Natural killer cell (primary cell): ENCODE measurements at regions not wholly inside any gene's neighbourhood (a gene's known extent, or its start where the extent isn't known, plus 50 kb on each side); places are given as distances from the start of the nearest gene placed in this dataset.

ENCODE experiments used
- ATAC-seq, 3 donors: fragments of 150-1000 bp in 2 of 3; fragments of 200-7000 bp in 1 of 3; cut with Tn5 transposase; 1 replicate in 1 of 3; 2 replicates in 2 of 3; pipeline ENCODE4 v1.10.0; 2021; ENCODE audit warnings: mild to moderate bottlenecking in 2 of 3, moderate library complexity in 2 of 3
- DNase-seq, 2 donors: peaks; one replicate each; pipeline versions ENCODE4 v3.0.0 to v3.0.0-alpha.2; 2013 to 2021; ENCODE audit warnings: mixed read lengths in 1 of 2
- H3K27ac ChIP-seq: one replicate; pipeline ENCODE4 v1.5.1; 2013; ENCODE audit warnings: mild to moderate bottlenecking, low read length
- H3K27me3 ChIP-seq: one replicate; pipeline ENCODE4 v1.6.1; 2013; ENCODE audit warnings: low read length; ENCODE audit not compliant: control insufficient read depth, insufficient read depth
- H3K36me3 ChIP-seq: one replicate; pipeline ENCODE4 v1.6.1; 2013; ENCODE audit warnings: low read length; ENCODE audit not compliant: control insufficient read depth, insufficient read depth
- H3K4me1 ChIP-seq: one replicate; pipeline ENCODE4 v1.6.1; 2013; ENCODE audit warnings: low read length; ENCODE audit not compliant: control insufficient read depth, insufficient read depth
- H3K4me3 ChIP-seq: one replicate; pipeline ENCODE4 v1.5.1; 2013; ENCODE audit warnings: low read length
- H3K9me3 ChIP-seq: one replicate; pipeline ENCODE4 v1.6.1; 2013; ENCODE audit warnings: low read length; ENCODE audit not compliant: control insufficient read depth, insufficient read depth
- H3K27ac Mint-ChIP-seq, 2 donors: one replicate each; pipeline ENCODE4 v1.8.0; 2022; ENCODE audit warnings: mild to moderate bottlenecking in 2 of 2, mixed read lengths in 2 of 2, moderate library complexity in 1 of 2
- H3K27me3 Mint-ChIP-seq, 2 donors: one replicate each; pipeline ENCODE4 v1.8.0; 2022; ENCODE audit warnings: low read depth in 2 of 2, mixed read lengths in 2 of 2
- H3K36me3 Mint-ChIP-seq: one replicate; pipeline ENCODE4 v1.8.0; 2022; ENCODE audit warnings: mixed read lengths
- H3K4me1 Mint-ChIP-seq, 2 donors: one replicate each; pipeline ENCODE4 v1.8.0; 2022; ENCODE audit warnings: mixed read lengths in 2 of 2
- H3K4me3 Mint-ChIP-seq: one replicate; pipeline ENCODE4 v1.8.0; 2022; ENCODE audit warnings: mild to moderate bottlenecking, moderate library complexity, mixed read lengths
- H3K9me3 Mint-ChIP-seq, 2 donors: one replicate each; pipeline ENCODE4 v1.8.0; 2022; ENCODE audit warnings: mixed read lengths in 2 of 2
- CTCF ChIP-seq: fragments of 200-600 bp; IDR thresholded peaks from one replicate; pipeline ENCODE4 v1.8.0; 2022; ENCODE audit warnings: antibody characterized with exemption
- WGBS: methylation state at CpG from one replicate; pipeline ENCODE4 v1.1.7; 2013; ENCODE audit warnings: missing lambda C conversion rate; ENCODE audit not compliant: insufficient coverage; 5-methylcytosine and 5-hydroxymethylcytosine counted together
- intact Hi-C: fragments of 100-400 bp; cut with micrococcal nuclease; formaldehyde crosslinking; loops from one replicate; pipeline ENCODE4 v1.14.2; 2022

- Histone ChIP-seq H3K36me3 (no peaks in the 10 kb centered on the region), H3K4me1 (no peaks in the 10 kb centered on the region), H3K27me3 (no peaks in the 10 kb centered on the region), H3K9me3 (peaks cover 5% of the 10 kb centered on the region), H3K4me3 (no peak overlapping the region), H3K27ac (no peak overlapping the region)
- Mint-ChIP-seq H3K27ac (no peak overlapping the region), H3K9me3 (peaks cover 5 to 13% of the 10 kb centered on the region in 2 donors), H3K27me3 (no peaks in the 10 kb centered on the region), H3K4me3 (no peak overlapping the region), H3K36me3 (no peaks in the 10 kb centered on the region), H3K4me1 (no peaks in the 10 kb centered on the region)
- intact Hi-C loops: no loop called here
- TF ChIP-seq CTCF: no peak
- 85% methylated on average over 1 of the region's 1 CpG for WGBS
- ATAC-seq (no peak), DNase-seq (no peak)
Observed at GRCh38 chr11:37333345-37333744, 735.3 kb upstream of the RAG2 start.

- Mint-ChIP-seq H3K4me1 (no peaks in the 10 kb centered on the region), H3K36me3 (no peaks in the 10 kb centered on the region), H3K27ac (no peak overlapping the region), H3K9me3 (peaks cover 6 to 9% of the 10 kb centered on the region in 2 donors), H3K27me3 (no peaks in the 10 kb centered on the region), H3K4me3 (no peak overlapping the region)
- TF ChIP-seq CTCF: no peak
- Histone ChIP-seq H3K4me3 (no peak overlapping the region), H3K27me3 (no peaks in the 10 kb centered on the region), H3K27ac (no peak overlapping the region), H3K4me1 (no peaks in the 10 kb centered on the region), H3K9me3 (no peaks in the 10 kb centered on the region), H3K36me3 (no peaks in the 10 kb centered on the region)
- ATAC-seq (no peak), DNase-seq (no peak)
- intact Hi-C loops: no loop called here
Observed at GRCh38 chr11:37323843-37324242, 725.8 kb upstream of the RAG2 start.

- no peaks in the 10 kb centered on the region for H3K4me1 ChIP-seq
- no peak overlapping the region for H3K27ac Mint-ChIP-seq
- H3K4me1 Mint-ChIP-seq: no peaks in the 10 kb centered on the region
- no peak for ATAC-seq
- 92% methylated on average over 4 of the region's 8 CpGs for WGBS
- H3K27me3 ChIP-seq: no peaks in the 10 kb centered on the region
- H3K36me3 Mint-ChIP-seq: no peaks in the 10 kb centered on the region
- DNase-seq: no peak
- no peaks in the 10 kb centered on the region for H3K27me3 Mint-ChIP-seq
- TF ChIP-seq CTCF: no peak
- H3K9me3 ChIP-seq: no peaks in the 10 kb centered on the region
- intact Hi-C loops: no loop called here
- H3K36me3 ChIP-seq: no peaks in the 10 kb centered on the region
- H3K27ac ChIP-seq: no peak overlapping the region
- peaks cover 4 to 5% of the 10 kb centered on the region in 2 donors for H3K9me3 Mint-ChIP-seq
- H3K4me3 ChIP-seq: no peak overlapping the region
- H3K4me3 Mint-ChIP-seq: no peak overlapping the region
Observed at GRCh38 chr11:37322333-37323194, 724.5 kb upstream of the RAG2 start.

GRCh38 chr11:37320921-37321320 is 722.9 kb upstream of the RAG2 start:
- Mint-ChIP-seq H3K27ac (no peak overlapping the region), H3K4me3 (no peak overlapping the region), H3K4me1 (no peaks in the 10 kb centered on the region), H3K36me3 (no peaks in the 10 kb centered on the region), H3K9me3 (peaks cover 4 to 5% of the 10 kb centered on the region in 2 donors), H3K27me3 (no peaks in the 10 kb centered on the region)
- DNase-seq (no peak), ATAC-seq (no peak)
- intact Hi-C loops: no loop called here
- Histone ChIP-seq H3K36me3 (no peaks in the 10 kb centered on the region), H3K9me3 (no peaks in the 10 kb centered on the region), H3K4me1 (no peaks in the 10 kb centered on the region), H3K27ac (no peak overlapping the region), H3K27me3 (no peaks in the 10 kb centered on the region), H3K4me3 (no peak overlapping the region)
- no peak for TF ChIP-seq CTCF
